Body of pancreas (tissue), 4 donors: ENCODE measurements at regions not wholly inside any gene's neighbourhood (a gene's known extent, or its start where the extent isn't known, plus 50 kb on each side); places are given as distances from the start of the nearest gene placed in this dataset.

ENCODE experiments used
- POLR2A ChIP-seq, 3 donors: fragments of 450-650 bp; IDR thresholded peaks; one replicate each; pipeline ENCODE4 v1.6.1; 2016; ENCODE audit warnings: antibody characterized with exemption in 3 of 3, mild to moderate bottlenecking in 2 of 3
- TF ChIP-seq, protein P1 (sequence below), 7 experiments: fragments of 450-650 bp in 4 of 7; fragments of 200-600 bp in 3 of 7; sonication (generic) in 3 of 7; IDR thresholded peaks; one replicate each; pipeline ENCODE4 v1.5.1; 2016 to 2019; ENCODE audit warnings: antibody characterized with exemption in 7 of 7

DNA sequence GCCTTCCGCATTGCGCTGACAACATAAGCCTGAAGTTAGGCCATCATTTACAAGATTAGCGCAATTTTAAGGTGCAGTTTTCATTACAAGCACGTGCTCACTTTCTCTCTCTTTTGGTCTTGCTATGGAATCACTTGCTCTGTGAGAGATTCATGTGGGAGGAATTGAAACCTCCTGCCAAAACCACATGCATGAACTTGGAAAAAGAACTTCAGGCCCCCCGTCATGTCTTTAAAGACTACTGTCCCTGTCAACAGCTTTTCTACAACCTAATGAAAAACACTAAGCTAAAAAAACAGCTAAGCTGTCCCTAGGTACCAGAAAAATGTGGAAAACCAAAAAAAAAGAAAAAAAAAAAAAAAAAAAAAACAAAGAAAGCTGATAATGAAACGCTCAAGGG is 1707.6 kb upstream of the RAG2 start:
- TF ChIP-seq, protein P1, sequence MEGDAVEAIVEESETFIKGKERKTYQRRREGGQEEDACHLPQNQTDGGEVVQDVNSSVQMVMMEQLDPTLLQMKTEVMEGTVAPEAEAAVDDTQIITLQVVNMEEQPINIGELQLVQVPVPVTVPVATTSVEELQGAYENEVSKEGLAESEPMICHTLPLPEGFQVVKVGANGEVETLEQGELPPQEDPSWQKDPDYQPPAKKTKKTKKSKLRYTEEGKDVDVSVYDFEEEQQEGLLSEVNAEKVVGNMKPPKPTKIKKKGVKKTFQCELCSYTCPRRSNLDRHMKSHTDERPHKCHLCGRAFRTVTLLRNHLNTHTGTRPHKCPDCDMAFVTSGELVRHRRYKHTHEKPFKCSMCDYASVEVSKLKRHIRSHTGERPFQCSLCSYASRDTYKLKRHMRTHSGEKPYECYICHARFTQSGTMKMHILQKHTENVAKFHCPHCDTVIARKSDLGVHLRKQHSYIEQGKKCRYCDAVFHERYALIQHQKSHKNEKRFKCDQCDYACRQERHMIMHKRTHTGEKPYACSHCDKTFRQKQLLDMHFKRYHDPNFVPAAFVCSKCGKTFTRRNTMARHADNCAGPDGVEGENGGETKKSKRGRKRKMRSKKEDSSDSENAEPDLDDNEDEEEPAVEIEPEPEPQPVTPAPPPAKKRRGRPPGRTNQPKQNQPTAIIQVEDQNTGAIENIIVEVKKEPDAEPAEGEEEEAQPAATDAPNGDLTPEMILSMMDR (IDR thresholded peaks at IDR 0.05), result no peak
- TF ChIP-seq POLR2A (IDR thresholded peaks at IDR 0.05), result no peak
